GM18502 (cell line): ENCODE measurements at regions not wholly inside any gene's neighbourhood (a gene's known extent, or its start where the extent isn't known, plus 50 kb on each side); places are given as distances from the start of the nearest gene placed in this dataset.

ENCODE experiments used
- ATAC-seq: cut with Tn5 transposase; IDR thresholded peaks from one replicate; pipeline ENCODE4 v1.9.1; 2021; ENCODE audit warnings: mild to moderate bottlenecking; ENCODE audit not compliant: unreplicated experiment, poor library complexity

- no peak for ATAC-seq
Measured at GRCh38 chr6:147710890-147711289, 202.4 kb downstream of the SAMD5 start.

DNA sequence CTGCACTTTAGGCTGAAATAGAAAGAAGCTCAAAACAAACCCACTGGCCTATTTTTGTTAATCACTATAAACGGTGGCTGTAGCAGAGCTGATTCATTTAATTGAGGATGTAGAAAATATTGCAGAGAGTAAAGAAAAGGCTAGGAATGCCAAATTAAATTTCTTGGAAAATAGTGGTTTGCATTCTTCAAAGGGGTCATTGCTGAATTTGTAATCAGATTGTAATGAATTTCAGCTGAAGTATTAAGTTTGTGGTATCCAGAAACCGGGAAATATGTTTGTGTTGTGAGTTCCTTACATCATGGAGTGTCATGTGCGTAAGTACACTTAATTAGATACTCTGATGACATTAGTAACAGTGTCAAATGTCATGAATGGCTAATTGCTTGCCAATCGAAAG, 203.0 kb downstream of the SAMD5 start:
- ATAC-seq, result no peak

DNA sequence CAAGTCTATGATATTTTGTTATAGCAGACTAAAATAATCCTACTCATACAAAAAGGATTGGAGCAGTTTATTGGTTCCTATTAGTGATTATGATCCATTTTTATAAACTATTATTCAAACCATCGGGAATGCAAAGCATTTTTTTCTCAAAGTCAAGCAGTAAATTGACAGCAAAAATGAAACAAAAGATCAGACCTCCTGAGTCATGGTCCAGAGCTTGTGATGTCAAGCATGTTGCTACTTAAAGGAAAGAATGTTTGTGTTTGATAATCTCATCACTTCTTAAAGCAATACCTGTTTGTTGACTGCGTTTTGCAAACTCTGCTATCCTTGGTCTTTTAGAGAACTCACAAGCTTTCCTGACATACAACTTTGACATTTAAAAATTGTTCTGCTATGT, 204.4 kb downstream of the SAMD5 start:
- no peak for ATAC-seq

DNA sequence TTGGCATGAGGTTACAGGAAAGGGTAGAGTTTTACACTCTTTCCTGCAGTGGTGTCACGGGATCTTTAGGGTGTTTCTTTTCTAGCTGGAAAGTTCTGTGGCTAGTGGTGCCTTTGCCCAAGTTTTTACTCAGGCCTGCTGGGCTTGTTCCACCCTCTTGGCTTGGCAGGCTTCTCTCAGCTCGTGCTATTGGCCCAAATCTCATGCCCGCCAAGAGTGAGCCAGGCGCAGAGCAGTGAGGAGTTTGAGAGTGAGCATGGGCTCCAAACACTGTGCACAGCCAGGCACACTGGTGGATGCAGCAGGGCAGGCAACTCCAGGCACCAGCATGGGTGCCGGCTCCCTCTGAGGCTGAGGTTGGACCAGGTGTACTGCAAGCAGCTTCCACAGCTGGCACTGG, 206.5 kb downstream of the SAMD5 start:
- no peak for ATAC-seq

GRCh38 chr6:147716434-147716833, 207.9 kb downstream of the SAMD5 start:
- no peak for ATAC-seq

DNA sequence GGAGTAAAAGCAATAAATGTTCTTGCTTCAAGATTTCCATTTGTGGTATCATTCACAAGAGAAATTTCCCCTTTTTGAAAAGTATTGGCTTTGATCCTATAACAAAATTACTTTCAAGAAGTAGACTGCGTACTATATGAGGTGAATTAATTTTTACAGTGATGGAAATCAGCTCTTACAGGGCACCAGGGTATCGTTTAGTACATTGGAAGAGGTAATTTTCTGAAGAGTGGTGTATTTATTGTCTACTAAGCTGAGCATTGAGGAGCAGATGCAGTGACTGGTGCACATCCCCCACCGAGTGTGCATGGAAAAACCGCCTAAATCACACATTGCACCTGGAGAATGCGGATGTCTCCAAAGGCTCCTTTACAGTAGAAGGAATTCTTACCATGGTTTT, 209.5 kb downstream of the SAMD5 start:
- no peak for ATAC-seq

- ATAC-seq, result no peak
Measured at GRCh38 chr6:147722158-147722557, 213.7 kb downstream of the SAMD5 start.

DNA sequence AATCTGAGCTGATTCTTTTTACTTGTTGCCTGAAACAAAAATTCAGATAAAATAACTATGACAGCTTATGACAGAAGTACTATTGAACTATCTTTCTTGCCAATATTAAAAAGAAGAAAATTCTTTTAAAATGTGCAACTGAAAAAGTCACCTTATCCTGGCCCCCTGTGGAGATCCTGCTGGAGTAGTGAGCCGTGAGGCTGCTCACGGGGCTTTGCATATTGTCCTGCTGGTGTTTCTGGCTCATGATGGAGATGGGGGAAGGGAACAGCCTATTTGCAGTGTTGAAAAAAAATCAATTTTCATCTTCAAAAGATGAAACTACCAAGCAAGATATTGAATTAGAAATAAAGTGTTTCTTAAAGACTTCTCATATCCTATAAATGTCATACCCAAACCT, 216.0 kb downstream of the SAMD5 start:
- no peak for ATAC-seq

DNA sequence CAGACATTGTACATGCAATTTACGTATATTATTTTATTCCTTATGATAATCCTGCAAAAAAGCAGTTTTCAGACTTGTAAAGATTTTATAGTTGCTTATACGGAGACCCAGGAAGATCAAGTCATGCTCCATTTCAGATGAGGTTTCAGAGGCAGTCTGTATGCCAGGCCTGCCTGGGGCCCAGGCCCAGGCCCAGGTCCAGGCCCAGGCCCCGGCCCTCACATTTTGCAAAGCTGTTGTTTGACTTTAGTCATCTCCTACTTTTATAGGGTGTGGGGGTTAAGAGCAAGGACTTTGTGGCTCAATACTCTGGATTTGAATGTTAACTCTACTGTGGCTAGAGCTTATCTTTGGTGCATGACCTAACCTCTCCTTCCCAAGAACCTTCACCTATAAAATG, 217.9 kb downstream of the SAMD5 start:
- no peak for ATAC-seq

DNA sequence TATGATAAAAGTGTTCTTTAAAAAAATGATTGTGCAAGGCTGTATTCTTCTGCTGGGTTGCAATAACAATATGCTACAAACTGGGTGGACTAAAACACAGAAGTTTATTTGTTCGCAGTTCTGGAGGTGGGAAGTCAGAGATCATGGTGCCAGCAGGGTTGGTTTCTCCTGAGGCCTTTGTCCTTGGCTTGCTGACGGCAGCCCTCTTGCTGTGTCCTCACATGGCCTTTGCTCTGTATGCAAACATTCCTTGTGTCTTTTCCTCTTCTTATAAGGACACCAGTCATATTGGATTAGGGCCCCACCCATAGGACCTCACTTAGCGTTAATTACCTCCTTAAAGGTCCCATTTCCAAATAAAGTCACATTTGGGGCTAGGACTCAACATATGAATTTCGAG, 220.4 kb downstream of the SAMD5 start:
- ATAC-seq, result no peak

DNA sequence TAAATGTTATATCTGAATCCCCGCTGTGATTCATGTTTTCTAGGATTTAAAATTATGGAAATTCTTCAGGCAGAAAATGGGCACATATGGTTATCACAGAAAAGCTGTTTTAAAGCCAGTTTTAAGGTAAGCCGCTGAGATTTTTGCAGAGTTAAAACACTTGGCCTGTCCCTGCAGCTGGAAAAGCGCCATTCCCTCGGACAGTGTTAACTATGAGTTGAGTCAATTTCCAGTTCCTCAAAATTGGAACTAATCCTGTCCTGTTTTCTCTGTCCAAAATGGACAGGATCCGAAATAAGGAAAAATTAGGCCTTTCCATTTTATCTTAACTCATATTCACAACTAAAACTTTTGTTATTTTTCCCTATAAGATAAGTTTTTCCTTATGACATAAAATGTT, 225.2 kb downstream of the SAMD5 start:
- ATAC-seq, result no peak

- no peak for ATAC-seq
Measured at GRCh38 chr6:147734151-147734550, 225.7 kb downstream of the SAMD5 start.

DNA sequence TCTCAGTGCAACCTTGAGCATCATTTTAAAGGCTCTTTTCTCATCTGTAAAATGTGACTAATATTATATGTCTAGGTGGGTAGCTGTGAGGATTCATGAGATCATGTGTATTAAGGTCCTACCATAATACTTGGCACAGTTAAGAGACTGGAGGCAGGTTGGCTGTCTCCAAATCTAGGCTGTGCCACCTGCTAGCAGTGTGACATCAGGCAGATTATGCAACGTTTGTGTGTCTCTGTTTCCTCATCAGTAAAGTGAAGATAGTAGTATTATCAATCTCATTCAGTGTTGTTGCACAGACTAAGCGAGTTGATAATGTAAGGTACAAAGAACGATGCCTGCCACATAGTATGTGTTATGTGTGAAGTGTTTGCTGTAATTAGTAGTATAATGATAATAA, 227.4 kb downstream of the SAMD5 start:
- ATAC-seq, result no peak

GRCh38 chr6:147737115-147737514, 228.6 kb downstream of the SAMD5 start:
- ATAC-seq, result no peak

GRCh38 chr6:147738099-147738498, 229.6 kb downstream of the SAMD5 start:
- ATAC-seq, result no peak

- peak; percentile 59 for ATAC-seq
Measured at GRCh38 chr6:147738516-147739162, 230.1 kb downstream of the SAMD5 start.

DNA sequence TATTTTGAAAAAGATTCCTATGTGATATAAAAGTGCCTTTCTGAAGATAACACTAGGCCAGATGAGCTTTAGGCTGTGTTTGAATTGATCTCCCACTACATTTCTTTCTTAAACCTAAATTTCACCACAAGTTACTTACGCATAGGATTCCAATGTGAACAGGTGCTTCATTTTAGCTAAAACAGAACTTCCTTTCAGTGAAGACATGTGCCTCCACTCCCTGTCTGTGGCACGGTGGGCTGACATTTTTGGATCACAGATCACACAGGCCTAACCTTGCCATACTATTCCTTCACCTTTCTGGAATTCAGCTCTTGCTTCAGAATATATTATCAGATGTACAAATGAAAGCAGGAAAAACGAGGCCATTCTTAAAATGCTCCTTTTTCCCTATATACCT, 231.8 kb downstream of the SAMD5 start:
- ATAC-seq, result no peak

GRCh38 chr6:147740916-147741315, 232.4 kb downstream of the SAMD5 start:
- ATAC-seq, result no peak

GRCh38 chr6:147741389-147741788, 232.9 kb downstream of the SAMD5 start:
- ATAC-seq, result no peak

GRCh38 chr6:147742440-147742839, 233.9 kb downstream of the SAMD5 start:
- no peak for ATAC-seq

GRCh38 chr6:147744012-147744411, 235.5 kb downstream of the SAMD5 start:
- no peak for ATAC-seq

- no peak for ATAC-seq
Measured at GRCh38 chr6:147749331-147749730, 240.8 kb downstream of the SAMD5 start.

- no peak for ATAC-seq
Measured at GRCh38 chr6:147750413-147750812, 241.9 kb downstream of the SAMD5 start.
